ENCODE measurements at regions not wholly inside any gene's neighbourhood (a gene's known extent, or its start where the extent isn't known, plus 50 kb on each side); places are given as distances from the start of the nearest gene placed in this dataset.

DNA sequence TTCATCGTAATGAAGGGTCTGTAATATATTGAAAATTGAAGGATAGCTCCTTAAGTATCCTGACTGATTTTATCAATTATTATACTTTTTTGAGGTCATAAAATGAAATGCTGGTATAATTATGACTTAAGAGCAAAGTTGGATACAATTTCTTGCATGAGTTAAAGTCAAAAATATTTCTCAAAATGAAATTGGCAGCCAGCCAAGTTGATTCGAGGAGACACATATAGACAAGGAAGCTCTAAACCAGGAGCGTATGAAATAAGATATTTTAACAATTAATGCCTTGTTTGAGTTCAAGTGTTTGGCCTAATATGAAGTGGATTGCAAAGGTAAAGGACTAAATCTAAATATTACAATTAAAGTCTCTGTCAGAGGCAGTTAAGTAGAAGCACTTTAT, 260.4 kb upstream of the DSEL start:
- TF ChIP-seq FOXP2 (optimal IDR thresholded peaks at IDR 0.05; ENCODE audit: borderline replicate concordance, extremely low read depth, extremely low read length, insufficient read depth) (no peak), SIN3A (IDR thresholded peaks at IDR 0.05; ENCODE audit: borderline replicate concordance, insufficient read depth, low read length) (no peak), POLR2AphosphoS5 (IDR thresholded peaks at IDR 0.05; ENCODE audit: low read depth, low read length) (no peak), TAF1 (IDR thresholded peaks at IDR 0.05; ENCODE audit: borderline replicate concordance, insufficient read depth, low read length) (no peak)
- TF ChIP-seq, protein P1, sequence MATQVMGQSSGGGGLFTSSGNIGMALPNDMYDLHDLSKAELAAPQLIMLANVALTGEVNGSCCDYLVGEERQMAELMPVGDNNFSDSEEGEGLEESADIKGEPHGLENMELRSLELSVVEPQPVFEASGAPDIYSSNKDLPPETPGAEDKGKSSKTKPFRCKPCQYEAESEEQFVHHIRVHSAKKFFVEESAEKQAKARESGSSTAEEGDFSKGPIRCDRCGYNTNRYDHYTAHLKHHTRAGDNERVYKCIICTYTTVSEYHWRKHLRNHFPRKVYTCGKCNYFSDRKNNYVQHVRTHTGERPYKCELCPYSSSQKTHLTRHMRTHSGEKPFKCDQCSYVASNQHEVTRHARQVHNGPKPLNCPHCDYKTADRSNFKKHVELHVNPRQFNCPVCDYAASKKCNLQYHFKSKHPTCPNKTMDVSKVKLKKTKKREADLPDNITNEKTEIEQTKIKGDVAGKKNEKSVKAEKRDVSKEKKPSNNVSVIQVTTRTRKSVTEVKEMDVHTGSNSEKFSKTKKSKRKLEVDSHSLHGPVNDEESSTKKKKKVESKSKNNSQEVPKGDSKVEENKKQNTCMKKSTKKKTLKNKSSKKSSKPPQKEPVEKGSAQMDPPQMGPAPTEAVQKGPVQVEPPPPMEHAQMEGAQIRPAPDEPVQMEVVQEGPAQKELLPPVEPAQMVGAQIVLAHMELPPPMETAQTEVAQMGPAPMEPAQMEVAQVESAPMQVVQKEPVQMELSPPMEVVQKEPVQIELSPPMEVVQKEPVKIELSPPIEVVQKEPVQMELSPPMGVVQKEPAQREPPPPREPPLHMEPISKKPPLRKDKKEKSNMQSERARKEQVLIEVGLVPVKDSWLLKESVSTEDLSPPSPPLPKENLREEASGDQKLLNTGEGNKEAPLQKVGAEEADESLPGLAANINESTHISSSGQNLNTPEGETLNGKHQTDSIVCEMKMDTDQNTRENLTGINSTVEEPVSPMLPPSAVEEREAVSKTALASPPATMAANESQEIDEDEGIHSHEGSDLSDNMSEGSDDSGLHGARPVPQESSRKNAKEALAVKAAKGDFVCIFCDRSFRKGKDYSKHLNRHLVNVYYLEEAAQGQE (IDR thresholded peaks at IDR 0.05; ENCODE audit: insufficient read depth in 1 of 2, low read depth in 2 of 2, low read length in 2 of 2): no peak
